ENCODE measurements at regions not wholly inside any gene's neighbourhood (a gene's known extent, or its start where the extent isn't known, plus 50 kb on each side); places are given as distances from the start of the nearest gene placed in this dataset.
"Not testable (repeated sequence)": the region's sequence is repeated elsewhere in the genome, so short reads cannot be mapped to it uniquely, and the experiment has no call there.

DNA sequence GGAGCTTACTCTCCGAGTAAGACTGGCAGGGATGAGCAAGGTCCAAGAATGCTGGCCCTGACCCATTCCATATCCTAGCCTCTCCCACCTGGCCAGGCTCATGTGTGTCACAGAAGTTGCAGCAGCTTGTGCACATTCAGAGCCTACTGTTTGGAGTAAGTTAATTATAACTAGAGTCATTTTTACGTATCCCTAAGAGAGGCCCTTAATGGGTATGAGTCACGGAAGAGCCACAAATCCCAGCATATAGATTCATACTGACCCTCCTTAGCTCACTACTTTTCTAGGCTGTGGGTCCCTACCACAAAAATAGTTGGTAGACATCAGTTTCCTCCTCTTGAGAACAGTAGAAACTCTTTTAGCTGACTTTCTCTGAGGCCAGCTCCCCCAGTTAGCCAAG, 118.3 kb upstream of the FRG1 start:
- DNase-seq (ENCODE audit: low spot score): no peak

DNA sequence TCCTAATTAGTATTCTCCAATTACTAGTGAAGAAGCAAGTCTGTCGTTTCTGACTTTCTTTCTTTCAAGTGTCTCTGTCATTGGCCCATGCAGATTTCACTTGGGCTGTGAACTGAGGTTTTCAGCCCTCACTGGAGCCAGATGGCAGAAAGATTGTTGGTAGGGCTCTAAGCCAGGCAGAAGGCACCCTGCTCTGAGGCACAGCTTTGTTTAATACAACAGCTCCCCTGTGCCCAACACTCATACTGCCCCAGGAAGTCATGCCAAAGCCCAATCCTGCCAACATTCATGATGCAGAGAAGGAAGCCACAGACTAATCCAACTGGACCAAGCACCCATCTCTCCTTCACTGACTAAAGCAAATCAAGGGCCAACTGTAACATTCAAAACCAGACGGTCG, 117.1 kb upstream of the FRG1 start:
- DNase-seq (ENCODE audit: low spot score): no peak

DNA sequence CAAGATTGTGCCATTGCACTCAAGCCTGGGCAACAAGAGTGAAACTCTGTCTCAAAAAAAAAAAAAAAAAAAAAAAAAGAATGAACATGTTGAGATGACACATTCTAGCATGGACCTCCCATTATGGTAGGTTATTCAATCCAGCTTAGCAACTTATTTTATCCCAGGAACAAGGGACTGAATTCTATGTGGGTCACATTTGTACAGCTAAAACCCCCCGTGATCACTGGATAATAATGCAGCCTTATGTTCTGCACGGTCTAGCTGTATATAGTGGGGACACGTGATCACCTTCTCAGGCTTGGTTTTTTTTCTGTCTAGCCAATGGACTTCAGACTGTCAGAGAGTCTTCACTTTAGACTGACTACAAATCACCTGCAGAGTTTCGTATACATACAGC, 115.2 kb upstream of the FRG1 start:
- no peak for DNase-seq (ENCODE audit: low spot score)

DNA sequence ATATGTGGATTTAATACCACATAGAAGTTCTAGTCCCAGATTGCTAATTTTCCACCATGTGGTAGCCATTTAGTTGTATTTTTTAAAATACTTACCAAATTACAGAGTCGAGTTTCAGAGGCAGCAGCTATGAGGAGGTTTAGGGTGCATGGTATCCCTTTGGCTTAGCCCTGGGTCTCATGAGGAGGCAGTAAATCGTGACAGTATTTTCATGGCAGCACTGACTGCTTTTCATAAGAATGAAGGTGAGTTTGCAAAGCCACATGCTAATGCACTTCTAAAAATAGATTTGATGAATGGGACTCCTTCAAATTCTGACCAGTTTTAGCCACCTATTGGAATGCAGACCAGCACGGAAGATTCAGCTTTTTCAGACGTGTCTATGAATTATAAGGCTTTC, 114.0 kb upstream of the FRG1 start:
- no peak for DNase-seq (ENCODE audit: low spot score)

DNA sequence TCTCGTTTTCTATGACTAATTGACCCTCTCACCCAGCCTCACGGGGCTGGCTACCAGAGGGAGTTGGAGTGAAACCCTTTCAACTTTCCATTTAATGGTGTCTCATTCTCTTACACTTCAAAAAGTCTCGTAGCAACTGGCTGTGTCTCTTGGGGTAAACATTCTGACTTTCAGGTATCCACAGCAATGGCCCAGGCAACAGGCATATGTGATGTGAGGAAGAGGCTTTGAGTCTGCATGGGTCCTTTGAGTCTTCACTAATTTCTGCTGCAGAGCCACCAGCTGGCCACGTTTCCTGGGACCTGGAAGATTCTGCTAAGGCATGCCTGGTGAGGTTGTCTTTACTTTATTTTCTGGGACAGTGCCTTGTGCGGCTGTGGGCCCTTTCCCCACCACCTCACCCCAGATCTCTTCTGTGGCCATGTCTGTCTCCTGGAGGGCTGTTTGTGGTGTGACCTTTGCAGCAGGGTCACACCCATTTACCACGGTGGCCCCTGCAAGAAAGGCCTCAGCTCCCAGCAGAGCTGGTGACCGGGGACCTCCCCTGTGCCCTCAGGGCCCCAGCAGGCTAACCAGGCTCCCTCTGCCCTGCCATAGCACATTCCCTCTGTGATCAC, 112.5 kb upstream of the FRG1 start:
- no peak for DNase-seq (ENCODE audit: low spot score)

DNA sequence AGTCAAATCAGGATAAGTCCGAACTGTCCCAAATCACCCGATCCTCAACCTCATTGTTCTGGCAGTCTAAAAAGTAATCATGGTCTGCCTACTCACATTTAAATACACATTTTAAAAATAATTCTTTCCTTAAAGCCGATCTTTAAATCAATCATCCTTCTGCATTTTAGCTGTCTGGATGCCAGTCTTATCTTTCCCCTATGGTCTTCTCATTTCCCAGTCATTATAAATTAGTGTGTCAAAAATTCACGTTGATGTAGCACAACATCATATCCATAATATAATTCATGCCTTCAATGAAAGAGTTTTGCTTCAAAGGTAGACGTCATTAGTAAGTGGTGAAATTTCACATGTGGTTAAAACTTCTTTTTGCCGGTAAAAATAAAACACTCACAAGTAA, 108.1 kb upstream of the FRG1 start:
- no peak for DNase-seq (ENCODE audit: low spot score)

DNA sequence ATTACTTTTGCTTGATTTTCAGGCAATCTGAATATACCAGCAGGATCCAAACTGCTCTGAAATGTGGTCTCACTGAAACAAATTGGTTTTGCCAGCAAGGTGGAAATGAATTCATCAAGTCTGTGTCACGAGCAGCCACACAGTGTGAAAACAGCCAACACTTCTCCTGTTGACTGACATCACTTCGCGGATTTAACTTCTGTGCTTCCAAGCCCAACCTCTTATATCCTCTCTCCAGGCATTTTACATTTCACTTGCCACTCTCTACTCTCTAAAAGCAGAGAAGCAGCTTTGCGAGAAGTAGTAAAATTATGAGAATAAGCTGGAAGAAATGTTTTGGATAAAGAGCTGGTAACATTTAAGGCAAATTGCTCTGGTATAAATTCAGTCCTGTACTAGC, 106.1 kb upstream of the FRG1 start:
- no peak for DNase-seq (ENCODE audit: low spot score)

DNA sequence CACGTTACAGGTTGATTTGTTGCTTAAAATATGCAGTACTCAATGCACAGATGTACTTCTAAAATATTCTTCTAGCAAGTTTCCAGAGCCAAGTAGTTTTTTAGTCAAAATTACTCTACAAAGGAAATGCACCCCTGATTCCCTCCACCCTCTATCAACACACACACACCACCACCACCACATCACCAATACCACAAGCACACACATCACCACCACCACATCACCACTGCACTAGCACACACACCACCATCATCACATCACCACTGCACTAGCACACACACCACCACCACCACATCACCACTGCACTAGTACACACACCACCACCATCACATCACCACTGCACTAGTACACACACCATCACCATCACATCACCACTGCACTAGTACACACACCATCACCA, 105.2 kb upstream of the FRG1 start:
- DNase-seq (ENCODE audit: low spot score): no peak

DNA sequence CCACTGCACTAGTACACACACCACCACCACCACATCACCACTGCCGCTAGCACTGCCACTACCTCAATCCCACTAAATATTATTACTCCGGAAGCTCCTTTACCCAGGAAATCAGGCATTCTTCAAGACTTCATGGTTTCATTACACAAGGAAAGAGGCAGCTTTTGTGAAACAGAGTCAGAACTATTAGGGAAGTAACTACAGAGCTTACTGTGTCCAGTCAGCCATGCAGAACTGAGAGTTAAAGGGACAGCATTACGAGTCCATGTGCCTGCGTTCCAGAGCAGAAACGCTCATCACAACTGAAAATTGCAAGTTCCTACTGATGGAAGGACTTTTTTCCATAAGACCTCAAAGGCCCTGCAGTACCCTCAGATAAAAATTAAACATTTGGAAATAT, 103.2 kb upstream of the FRG1 start:
- no peak for DNase-seq (ENCODE audit: low spot score)

DNA sequence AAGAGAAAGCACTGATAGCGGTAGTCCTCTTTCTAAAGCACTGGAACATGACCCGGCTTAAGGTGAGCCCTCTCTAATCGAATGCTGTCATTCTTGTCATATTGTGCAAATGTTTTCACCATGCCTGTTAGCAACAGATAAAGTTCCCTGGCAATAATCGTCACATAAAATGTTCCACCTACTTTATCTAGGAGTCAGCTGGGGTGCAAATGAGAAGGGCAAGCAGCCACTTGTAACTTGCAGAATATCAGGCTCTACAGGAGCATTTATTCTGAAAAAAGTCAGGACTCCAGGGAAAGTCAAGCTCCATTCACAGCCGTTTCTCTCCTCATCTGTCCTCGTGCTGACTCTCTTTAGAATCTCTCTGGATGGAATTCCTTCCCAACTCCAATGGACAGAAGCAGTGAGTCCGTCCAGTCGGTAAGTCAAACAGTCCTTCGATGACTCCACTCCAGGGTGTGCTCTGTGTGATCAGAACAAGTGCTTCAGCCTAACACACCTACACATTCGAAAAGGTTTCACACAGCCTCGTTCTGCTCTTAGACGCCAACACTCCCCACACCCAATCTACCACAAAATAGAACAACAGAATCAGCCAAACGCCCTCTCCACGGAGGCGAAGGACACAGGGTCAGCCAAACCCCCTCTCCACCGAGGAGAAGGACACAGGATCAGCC, 101.7 kb upstream of the FRG1 start:
- DNase-seq (ENCODE audit: low spot score): no peak

DNA sequence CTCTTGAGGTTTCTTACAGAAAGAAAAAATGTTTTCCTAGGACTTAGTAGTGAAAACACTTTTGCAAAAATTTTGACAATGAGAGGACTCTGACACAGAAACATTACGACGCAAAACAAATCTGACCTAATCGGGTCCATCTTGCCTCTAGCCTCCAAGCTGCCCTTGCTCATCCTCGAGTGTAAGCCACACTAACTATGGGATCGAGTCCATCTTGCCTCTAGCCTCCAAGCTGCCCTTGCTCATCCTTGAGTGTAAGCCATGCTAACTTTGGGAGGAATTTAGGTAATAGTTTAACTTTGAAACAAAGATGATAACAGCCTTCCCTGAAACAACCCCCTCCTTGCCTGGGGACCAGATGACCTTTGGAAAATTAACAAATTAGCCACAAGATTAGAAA, 100.3 kb upstream of the FRG1 start:
- no peak for DNase-seq (ENCODE audit: low spot score)

DNA sequence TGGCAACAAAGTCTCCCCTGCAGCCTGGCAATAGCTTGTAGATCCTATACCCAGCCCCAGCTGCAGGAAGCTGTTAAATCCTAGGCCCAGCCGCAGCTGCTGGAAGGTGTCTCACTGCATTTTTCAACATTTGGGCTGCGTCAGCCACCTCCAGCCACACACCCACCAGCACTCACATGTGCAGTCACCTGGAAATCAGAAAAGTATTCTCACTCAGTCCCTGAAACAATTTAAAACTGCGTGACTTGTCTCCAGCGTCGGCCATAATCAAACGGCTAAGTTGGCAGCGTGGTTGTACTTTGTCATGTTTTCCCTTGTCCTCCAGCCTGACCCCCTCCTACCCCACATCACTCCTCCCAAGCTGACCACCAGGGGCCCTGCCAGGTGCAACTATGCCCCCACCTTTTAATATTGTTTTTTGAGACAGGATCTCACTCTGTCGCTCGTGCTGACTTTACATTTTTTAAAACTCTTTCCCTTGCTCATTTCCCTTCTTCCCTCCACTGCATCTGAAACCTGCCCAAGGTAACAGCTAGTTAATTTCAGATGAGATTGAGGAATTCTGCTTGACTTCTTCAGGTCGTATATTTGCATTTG, 97.2 kb upstream of the FRG1 start:
- DNase-seq (ENCODE audit: low spot score): no peak

DNA sequence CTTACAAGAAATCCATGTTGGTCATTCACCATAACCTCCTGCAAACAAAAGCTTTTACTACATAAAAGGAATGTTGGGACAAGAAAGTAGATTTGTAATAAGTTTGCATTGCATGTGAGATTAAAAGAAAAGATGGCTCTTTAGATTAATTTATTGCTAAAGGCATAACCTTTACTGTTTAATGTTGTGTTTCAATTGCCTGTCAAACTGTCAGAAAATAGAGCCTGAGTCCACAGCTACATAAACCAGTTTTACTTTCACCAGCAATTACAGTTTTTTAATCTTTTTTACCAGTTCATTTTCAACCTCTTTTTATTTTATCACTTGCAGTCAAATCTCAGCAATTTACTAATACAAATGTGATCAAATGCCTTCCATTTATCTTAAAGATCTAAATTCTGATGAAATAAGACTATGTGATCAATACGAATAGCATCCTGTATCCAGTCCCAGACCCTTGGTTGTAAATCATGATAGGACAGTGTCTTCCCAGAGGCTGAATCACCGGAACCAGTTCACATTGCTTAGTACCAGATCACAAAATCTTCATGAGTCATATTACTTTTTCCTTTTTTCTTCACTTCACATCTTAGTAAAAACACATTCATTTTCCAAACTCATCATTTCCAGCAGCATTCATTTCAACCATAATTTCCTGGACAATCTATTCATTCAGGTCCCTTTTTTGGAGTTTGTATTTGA, 95.4 kb upstream of the FRG1 start:
- DNase-seq (ENCODE audit: low spot score): peak; percentile 12

DNA sequence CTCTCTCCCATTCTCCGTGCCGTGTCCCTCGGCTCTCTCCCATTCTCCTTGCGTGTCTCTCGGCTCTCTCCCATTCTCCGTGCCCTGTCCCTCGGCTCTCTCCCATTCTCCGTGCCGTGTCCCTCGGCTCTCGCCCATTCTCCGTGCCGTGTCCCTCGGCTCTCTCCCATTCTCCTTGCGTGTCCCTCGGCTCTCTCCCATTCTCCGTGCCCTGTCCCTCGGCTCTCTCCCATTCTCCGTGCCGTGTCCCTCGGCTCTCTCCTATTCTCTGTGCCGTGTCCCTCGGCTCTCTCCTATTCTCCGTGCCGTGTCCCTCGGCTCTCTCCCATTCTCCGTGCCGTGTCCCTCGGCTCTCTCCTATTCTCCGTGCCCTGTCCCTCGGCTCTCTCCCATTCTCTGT, 94.6 kb upstream of the FRG1 start:
- DNase-seq (ENCODE audit: low spot score): not testable (repeated sequence)

DNA sequence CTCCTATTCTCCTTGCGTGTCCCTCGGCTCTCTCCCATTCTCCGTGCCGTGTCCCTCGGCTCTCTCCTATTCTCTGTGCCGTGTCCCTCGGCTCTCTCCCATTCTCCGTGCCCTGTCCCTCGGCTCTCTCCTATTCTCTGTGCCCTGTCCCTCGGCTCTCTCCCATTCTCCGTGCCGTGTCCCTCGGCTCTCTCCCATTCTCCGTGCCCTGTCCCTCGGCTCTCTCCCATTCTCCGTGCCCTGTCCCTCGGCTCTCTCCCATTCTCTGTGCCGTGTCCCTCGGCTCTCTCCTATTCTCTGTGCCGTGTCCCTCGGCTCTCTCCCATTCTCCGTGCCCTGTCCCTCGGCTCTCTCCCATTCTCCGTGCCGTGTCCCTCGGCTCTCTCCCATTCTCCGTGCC, 94.1 kb upstream of the FRG1 start:
- DNase-seq (ENCODE audit: low spot score): not testable (repeated sequence)

DNA sequence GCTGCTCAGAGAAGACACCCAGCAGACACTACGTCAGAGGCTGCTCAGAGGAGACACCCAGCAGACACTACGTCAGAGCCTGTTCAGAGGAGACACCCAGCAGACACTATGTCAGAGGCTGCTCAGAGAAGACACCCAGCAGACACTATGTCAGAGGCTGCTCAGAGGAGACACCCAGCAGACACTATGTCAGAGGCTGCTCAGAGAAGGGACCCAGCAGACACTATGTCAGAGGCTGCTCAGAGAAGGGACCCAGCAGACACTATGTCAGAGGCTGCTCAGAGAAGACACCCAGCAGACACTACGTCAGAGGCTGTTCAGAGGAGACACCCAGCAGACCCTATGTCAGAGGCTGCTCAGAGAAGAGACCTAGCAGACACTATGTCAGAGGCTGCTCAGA, 92.0 kb upstream of the FRG1 start:
- not testable (repeated sequence) for DNase-seq (ENCODE audit: low spot score)

DNA sequence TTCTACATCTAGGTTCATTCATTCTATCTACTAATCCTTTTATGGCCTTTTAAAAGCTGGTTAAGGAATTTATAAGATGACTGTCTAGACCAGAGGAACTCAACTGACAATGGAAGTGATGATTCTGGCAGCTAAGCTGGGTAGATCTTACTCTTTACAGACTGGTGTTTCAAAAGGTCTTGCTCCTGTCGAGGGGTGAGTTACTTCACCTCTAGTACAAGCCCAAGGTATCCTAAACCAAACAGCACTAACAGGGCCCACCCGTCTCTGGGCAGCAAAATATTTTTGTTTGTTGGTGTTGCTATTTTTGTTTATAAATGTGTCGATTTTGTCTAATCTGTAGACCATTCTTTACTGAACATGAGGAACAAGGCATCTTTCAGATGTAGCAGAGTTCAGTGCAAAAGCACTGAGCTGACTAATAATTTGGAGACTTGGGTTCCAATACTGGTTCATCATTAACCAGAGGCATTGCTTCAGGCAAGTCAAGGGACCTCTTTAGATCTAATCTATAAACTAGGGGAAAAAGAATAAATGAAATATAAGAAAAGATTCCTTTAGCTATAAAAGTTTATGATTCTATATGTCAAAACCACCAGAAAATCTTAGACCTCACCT, 90.3 kb upstream of the FRG1 start:
- DNase-seq (ENCODE audit: low spot score): no peak

DNA sequence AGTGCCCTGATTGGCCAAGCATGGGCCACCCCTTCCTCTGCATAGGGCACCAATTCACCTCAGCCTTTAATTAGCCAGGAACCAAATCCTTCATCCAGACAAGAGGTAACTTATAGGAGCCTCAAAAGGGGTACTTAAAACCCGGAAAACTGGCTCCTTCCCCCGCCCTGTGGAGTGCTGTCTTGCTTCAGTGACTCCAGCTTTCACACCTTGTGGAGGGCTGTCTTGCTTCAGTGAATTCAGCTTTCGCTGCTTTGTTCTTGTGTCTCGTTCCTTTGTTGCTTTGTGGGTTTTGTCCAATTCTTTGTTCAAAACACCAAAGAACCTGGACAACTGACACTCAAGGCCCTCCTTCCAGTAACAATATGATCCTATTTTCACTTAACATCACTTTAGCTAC, 82.2 kb upstream of the FRG1 start:
- no peak for DNase-seq (ENCODE audit: low spot score)

DNA sequence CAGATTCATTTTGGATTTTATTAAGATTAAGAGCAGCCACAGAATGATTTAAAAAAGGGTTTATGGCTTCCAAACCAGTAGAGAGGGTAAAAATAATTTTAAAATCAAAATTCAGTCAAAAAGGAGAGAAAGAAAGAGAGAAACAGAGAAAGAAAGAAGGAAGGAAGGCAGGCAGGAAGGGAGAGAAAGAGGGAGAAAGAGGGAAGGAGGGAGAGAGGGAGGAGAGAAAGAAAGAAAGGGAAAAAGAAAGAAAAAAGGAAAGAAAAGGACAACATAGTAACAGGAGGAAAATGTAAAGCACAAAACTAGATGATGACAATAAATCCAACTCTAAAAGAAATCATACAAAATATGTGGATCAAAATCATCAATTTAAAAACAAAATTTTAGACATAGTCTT, 79.6 kb upstream of the FRG1 start:
- DNase-seq (ENCODE audit: low spot score): no peak

DNA sequence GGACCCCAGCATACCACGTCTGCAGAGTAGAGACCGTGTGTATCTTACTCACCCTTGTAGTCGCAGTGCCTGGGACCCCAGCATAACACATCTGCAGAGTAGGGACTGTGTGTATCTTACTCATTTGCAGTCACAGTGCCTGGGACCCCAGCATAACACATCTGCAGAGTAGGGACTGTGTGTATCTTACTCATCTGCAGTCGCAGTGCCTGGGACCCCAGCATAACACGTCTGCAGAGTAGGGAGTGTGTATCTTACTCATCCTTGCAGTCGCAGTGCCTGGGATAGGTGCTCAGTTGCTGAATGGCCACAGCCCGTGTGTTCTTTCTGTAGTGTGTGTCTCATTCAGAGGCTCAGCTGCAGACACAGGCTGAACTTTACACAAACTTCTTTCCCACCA, 71.4 kb upstream of the FRG1 start:
- no peak for DNase-seq (ENCODE audit: low spot score)

DNA sequence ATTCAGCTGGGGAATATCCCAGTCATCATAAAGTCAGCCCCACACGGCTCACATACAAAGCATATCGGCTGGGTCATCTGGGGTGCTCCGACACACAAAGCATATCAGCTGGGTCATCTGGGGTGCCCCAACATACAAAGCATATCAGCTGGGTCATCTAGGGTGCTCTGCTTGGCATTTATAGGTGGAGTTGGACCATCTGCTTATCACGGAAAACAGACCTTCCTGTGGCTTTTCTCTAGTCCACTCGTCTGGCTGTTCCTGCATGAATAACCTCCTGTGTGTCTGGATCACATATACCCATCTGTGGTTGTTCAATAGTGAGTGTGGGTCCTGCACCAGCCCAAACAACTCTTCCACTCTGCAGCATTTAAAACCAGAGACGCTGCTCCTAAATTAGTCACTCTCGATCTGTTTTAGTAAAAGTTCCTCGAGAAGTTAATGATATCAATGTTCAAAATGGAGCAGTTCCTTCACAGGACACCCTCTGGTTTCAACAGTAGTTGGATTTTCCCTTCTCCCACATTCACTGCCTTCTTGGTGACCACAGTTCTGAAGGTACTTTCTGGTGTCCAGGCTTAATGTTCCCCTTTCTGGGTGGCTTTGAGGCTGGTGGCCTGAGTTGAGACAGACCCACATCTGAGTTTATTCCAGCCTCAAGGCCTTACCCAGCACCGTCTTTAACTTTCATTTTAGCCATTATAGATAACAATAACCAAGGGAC, 70.0 kb upstream of the FRG1 start:
- DNase-seq (ENCODE audit: low spot score): no peak

DNA sequence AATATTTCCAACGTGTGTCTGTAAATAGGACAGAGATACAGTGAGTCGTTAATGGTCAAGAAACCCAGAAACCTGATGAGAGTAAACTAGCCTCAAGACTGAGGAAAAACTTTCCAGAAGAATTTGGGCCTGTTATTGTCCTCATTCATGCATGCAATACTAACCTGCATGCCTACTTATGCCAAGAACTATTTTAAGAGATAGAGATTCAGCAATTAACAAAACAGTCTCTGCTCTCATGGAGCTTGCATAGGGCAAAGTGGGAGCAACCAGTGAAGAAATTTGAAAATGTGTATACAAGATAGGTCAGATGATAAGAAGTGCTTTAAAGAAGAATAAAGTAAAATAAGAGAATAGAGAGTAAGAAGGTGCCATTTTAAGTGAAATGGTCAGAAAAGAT, 66.1 kb upstream of the FRG1 start:
- no peak for DNase-seq (ENCODE audit: low spot score)

Data from AG20443 (cell line).